ENCODE measurements at regions not wholly inside any gene's neighbourhood (a gene's known extent, or its start where the extent isn't known, plus 50 kb on each side); places are given as distances from the start of the nearest gene placed in this dataset.
A peak's percentile ranks its signal among the peaks of the same experiment; 100 is the strongest.

DNA sequence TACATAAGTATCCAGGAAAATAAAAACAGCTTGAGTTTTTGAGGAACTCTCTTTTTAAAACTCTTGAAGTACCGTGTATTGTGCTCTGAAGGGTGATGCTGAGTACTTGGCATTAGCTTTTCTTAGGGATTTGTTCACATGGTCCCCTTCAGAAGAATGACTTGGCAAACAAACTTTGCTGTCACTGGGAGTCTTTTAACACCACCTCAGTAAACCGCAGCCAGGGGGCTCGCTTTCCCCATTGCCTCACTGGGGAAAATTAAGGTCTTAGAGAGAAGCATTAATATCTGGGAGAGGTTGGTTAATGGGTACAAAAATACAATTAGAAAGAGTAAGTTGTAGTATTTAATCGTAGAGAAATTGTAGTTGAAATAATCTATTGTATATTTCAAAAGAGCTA, 105.9 kb upstream of the DAP start:
- no peaks in the 10 kb centered on the region; the same call in 1 of the 2 replicates for H3K23me2 ChIP-seq (ENCODE audit: low read depth, low read length)
- ChIA-PET CTCF (ENCODE audit: partially characterized antibody) (interaction anchor here (0.5 to 2.0 kb wide), 22 partner anchors 9 to 198 kb away, joined by 3 to 38 read pairs (median 4); no protein-coding TSS in a partner anchor), POLR2A (ENCODE audit: partially characterized antibody) (interaction anchor here (2.2 kb wide), 1 partner anchor 10 kb away, joined by 5 read pairs; no protein-coding TSS in a partner anchor)
- H3K79me2 ChIP-seq (ENCODE audit: control insufficient read depth in 1 of 2, insufficient read depth in 2 of 2, low read length in 2 of 2), result no peaks in the 10 kb centered on the region
- no peak overlapping the region for H2BK15ac ChIP-seq (ENCODE audit: low read length)
- H3K4me2 ChIP-seq (ENCODE audit: insufficient read depth in 1 of 2, low read depth in 2 of 2, low read length in 2 of 2), result no peak overlapping the region
- no peaks in the 10 kb centered on the region for H3K9me3 ChIP-seq (ENCODE audit: insufficient read depth in 2 of 2, low read depth in 1 of 2, low read length in 1 of 2)
- no peak overlapping the region for H3K4me3 ChIP-seq (ENCODE audit: extremely low read depth in 1 of 4, insufficient read depth in 2 of 4, low read depth in 3 of 4, low read length in 4 of 4)
- H2AFZ ChIP-seq (ENCODE audit: low read length), result no peak overlapping the region
- H2BK12ac ChIP-seq (ENCODE audit: low read depth, low read length), result no peak overlapping the region
- no peak overlapping the region for H3K56ac ChIP-seq (replicated peaks; ENCODE audit: insufficient read length, low read depth, low read length)
- no peak overlapping the region for H4K91ac ChIP-seq (replicated peaks; ENCODE audit: insufficient read length, low read length)
- H3K36me3 ChIP-seq (ENCODE audit: control insufficient read depth in 2 of 4, insufficient read depth in 4 of 4, low read length in 3 of 4), result no peaks in the 10 kb centered on the region
- DNase-seq (ENCODE audit: low read depth in 1 of 2, low spot score in 2 of 2) (no peak), FAIRE-seq (peak; percentile 39)
- H3K4me1 ChIP-seq (replicated peaks in 1 of 4; ENCODE audit: control insufficient read depth in 3 of 4, insufficient read depth in 4 of 4, low read length in 3 of 4), result no peaks in the 10 kb centered on the region
- H3K18ac ChIP-seq (ENCODE audit: extremely low read depth, low read length), result no peak overlapping the region
- H3K9ac ChIP-seq (replicated peaks in 1 of 4; ENCODE audit: extremely low read depth in 1 of 4, low read depth in 3 of 4, low read length in 3 of 4), result no peak overlapping the region
- H4K5ac ChIP-seq (ENCODE audit: insufficient read length, low read depth, low read length), result no peak overlapping the region
- H2BK120ac ChIP-seq (replicated peaks; ENCODE audit: low read depth, low read length), result no peak overlapping the region
- no peaks in the 10 kb centered on the region for H3K27me3 ChIP-seq (replicated peaks in 1 of 4; ENCODE audit: control insufficient read depth in 3 of 4, extremely low read depth in 1 of 4, insufficient read depth in 3 of 4, low read length in 3 of 4)
- H3K23ac ChIP-seq (ENCODE audit: insufficient read length), result no peak overlapping the region
- no peaks in the 10 kb centered on the region for H4K20me1 ChIP-seq (replicated peaks in 1 of 2; ENCODE audit: control insufficient read depth in 1 of 2, insufficient read depth in 2 of 2, low read length in 2 of 2)
- H4K8ac ChIP-seq (ENCODE audit: extremely low read depth, insufficient read depth, low read length), result no peak overlapping the region
- no peak overlapping the region for H2BK5ac ChIP-seq (ENCODE audit: low read depth, low read length)
- 53 to 100% methylated on average over 1 to 4 of the region's 4 CpGs for WGBS, 2 experiments (ENCODE audit: extremely low coverage in 1 of 2, insufficient coverage in 1 of 2, insufficient read length in 1 of 2, insufficient replicate concordance in 2 of 2, low coverage in 1 of 2, low lambda C conversion rate in 2 of 2, missing lambda C conversion rate in 1 of 2)
- H3K27ac ChIP-seq (ENCODE audit: low read depth, low read length), result no peak overlapping the region
- H3K14ac ChIP-seq (ENCODE audit: insufficient read length), result no peak overlapping the region
- H3K4ac ChIP-seq (replicated peaks; ENCODE audit: insufficient read length, low read depth, low read length), result no peak overlapping the region
- H2AK5ac ChIP-seq (ENCODE audit: low read depth, low read length), result no peak overlapping the region
- H2BK20ac ChIP-seq (ENCODE audit: low read length), result no peak overlapping the region
- H3K79me1 ChIP-seq (ENCODE audit: low read depth, low read length), result no peaks in the 10 kb centered on the region
- TF ChIP-seq NRF1 (IDR thresholded peaks at IDR 0.05; ENCODE audit: low read depth, low read length) (no peak), NANOG (IDR thresholded peaks at IDR 0.05; ENCODE audit: insufficient read depth, low read depth, low read length, poor library complexity, severe bottlenecking) (no peak), RAD21 (IDR thresholded peaks at IDR 0.05 in 1 of 2, conservative IDR thresholded peaks at IDR 0.05 in 1 of 2; ENCODE audit: low read depth in 2 of 2, low read length in 2 of 2) (peak; percentile 56 to 68), SP2 (IDR thresholded peaks at IDR 0.05; ENCODE audit: low read length) (no peak), TCF12 (IDR thresholded peaks at IDR 0.05; ENCODE audit: low read depth, low read length) (no peak), MAFK (IDR thresholded peaks at IDR 0.05; ENCODE audit: low read depth, low read length) (peak; percentile 55; the same call in 1 of the 2 replicates), RXRA (IDR thresholded peaks at IDR 0.05; ENCODE audit: insufficient read depth, low read depth, low read length) (no peak), SP4 (IDR thresholded peaks at IDR 0.05; ENCODE audit: low read length) (no peak), TEAD4 (IDR thresholded peaks at IDR 0.05; ENCODE audit: low read depth, low read length) (no peak), CHD1 (IDR thresholded peaks at IDR 0.05; ENCODE audit: low read depth, low read length) (no peak), BACH1 (IDR thresholded peaks at IDR 0.05; ENCODE audit: low read length) (peak; percentile 70; the same call in 1 of the 2 replicates), RNF2 (IDR thresholded peaks at IDR 0.05; ENCODE audit: borderline replicate concordance, low read depth, low read length, missing control alignments, poor library complexity, severe bottlenecking) (no peak)

All from H1 (cell line).